Activated CD4-positive, alpha-beta memory T cell treated with anti-CD3 and anti-CD28 coated beads, Interleukin-2, amount 10 ng/mL, durations not matched to agents 7 days and 5 days (primary cell): ENCODE measurements at regions not wholly inside any gene's neighbourhood (a gene's known extent, or its start where the extent isn't known, plus 50 kb on each side); places are given as distances from the start of the nearest gene placed in this dataset.

Experiments
- CTCF ChIA-PET: fragments of 350-600 bp; sonication (Branson Sonifier 250); formaldehyde crosslinking; loops from one replicate; lab custom pipeline; 2021; ENCODE audit warnings: antibody characterized with exemption, inconsistent platforms; lab: Charles Lee
- POLR2A ChIA-PET: fragments of 350-600 bp; sonication (Branson Sonifier 250); formaldehyde crosslinking; loops from one replicate; lab custom pipeline; 2021; ENCODE audit warnings: antibody characterized with exemption; lab: Charles Lee
- DNase-seq: peaks from one replicate; pipeline ENCODE4 v3.0.0-alpha.2; 2020
- H3K27ac Mint-ChIP-seq: one replicate; pipeline ENCODE4 v1.8.0; 2021; ENCODE audit warnings: mild to moderate bottlenecking, mixed read lengths
- H3K27me3 Mint-ChIP-seq: one replicate; pipeline ENCODE4 v1.8.0; 2021; ENCODE audit warnings: mixed read lengths
- H3K36me3 Mint-ChIP-seq: one replicate; pipeline ENCODE4 v1.8.0; 2021; ENCODE audit warnings: low read depth, mixed read lengths
- H3K4me1 Mint-ChIP-seq: one replicate; pipeline ENCODE4 v1.8.0; 2021; ENCODE audit warnings: mixed read lengths
- H3K4me3 Mint-ChIP-seq: one replicate; pipeline ENCODE4 v1.8.0; 2021; ENCODE audit warnings: mild to moderate bottlenecking, mixed read lengths
- H3K9me3 Mint-ChIP-seq: one replicate; pipeline ENCODE4 v1.8.0; 2021; ENCODE audit warnings: mixed read lengths

GRCh38 chr20:10798811-10799210, 125.0 kb upstream of the JAG1 start:
- Mint-ChIP-seq H3K4me1 (no peaks in the 10 kb centered on the region), H3K27me3 (no peaks in the 10 kb centered on the region), H3K4me3 (no peak overlapping the region), H3K36me3 (no peaks in the 10 kb centered on the region), H3K9me3 (no peaks in the 10 kb centered on the region), H3K27ac (no peak overlapping the region)
- no peak for DNase-seq
- CTCF ChIA-PET, result no interaction called here
- POLR2A ChIA-PET, result no interaction called here

- no peak overlapping the region for H3K27ac Mint-ChIP-seq
- POLR2A ChIA-PET, result no interaction called here
These were observed 125.9 kb upstream of the JAG1 start for GRCh38 chr20:10799735-10800134.

GRCh38 chr20:10800288-10800687, 126.5 kb upstream of the JAG1 start:
- no peaks in the 10 kb centered on the region for H3K4me1 Mint-ChIP-seq
- H3K9me3 Mint-ChIP-seq, result no peaks in the 10 kb centered on the region
- CTCF ChIA-PET, result no interaction called here
- POLR2A ChIA-PET, result no interaction called here
- H3K4me3 Mint-ChIP-seq, result no peak overlapping the region
- H3K27ac Mint-ChIP-seq, result no peak overlapping the region
- H3K27me3 Mint-ChIP-seq, result no peaks in the 10 kb centered on the region
- no peak for DNase-seq
- H3K36me3 Mint-ChIP-seq, result no peaks in the 10 kb centered on the region

More at GRCh38 chr20:10799735-10800134, 125.9 kb upstream of the JAG1 start:
- Mint-ChIP-seq H3K27me3 (no peaks in the 10 kb centered on the region), H3K9me3 (no peaks in the 10 kb centered on the region), H3K4me1 (no peaks in the 10 kb centered on the region), H3K4me3 (no peak overlapping the region), H3K36me3 (no peaks in the 10 kb centered on the region)
- CTCF ChIA-PET, result no interaction called here
- no peak for DNase-seq

- POLR2A ChIA-PET, result no interaction called here
- Mint-ChIP-seq H3K9me3 (no peaks in the 10 kb centered on the region), H3K36me3 (no peaks in the 10 kb centered on the region), H3K27me3 (no peaks in the 10 kb centered on the region), H3K4me1 (no peaks in the 10 kb centered on the region), H3K4me3 (no peak overlapping the region), H3K27ac (no peak overlapping the region)
- CTCF ChIA-PET, result no interaction called here
- no peak for DNase-seq
These were observed 128.4 kb upstream of the JAG1 start for GRCh38 chr20:10802236-10802635.

GRCh38 chr20:10805764-10806163, 132.0 kb upstream of the JAG1 start:
- Mint-ChIP-seq H3K27ac (no peak overlapping the region), H3K4me3 (no peak overlapping the region), H3K4me1 (no peaks in the 10 kb centered on the region), H3K36me3 (no peaks in the 10 kb centered on the region), H3K9me3 (peaks cover 4% of the 10 kb centered on the region), H3K27me3 (no peaks in the 10 kb centered on the region)
- ChIA-PET CTCF (no interaction called here), POLR2A (no interaction called here)
- no peak for DNase-seq

GRCh38 chr20:10806539-10806938, 132.7 kb upstream of the JAG1 start:
- Mint-ChIP-seq H3K36me3 (no peaks in the 10 kb centered on the region), H3K4me3 (no peak overlapping the region), H3K27me3 (no peaks in the 10 kb centered on the region), H3K4me1 (no peaks in the 10 kb centered on the region), H3K27ac (no peak overlapping the region), H3K9me3 (peaks cover 4% of the 10 kb centered on the region)
- no peak for DNase-seq
- CTCF ChIA-PET, result no interaction called here
- POLR2A ChIA-PET, result no interaction called here

- POLR2A ChIA-PET, result no interaction called here
- Mint-ChIP-seq H3K4me1 (no peaks in the 10 kb centered on the region), H3K27me3 (no peaks in the 10 kb centered on the region), H3K36me3 (no peaks in the 10 kb centered on the region), H3K9me3 (peaks cover 4% of the 10 kb centered on the region), H3K27ac (no peak overlapping the region), H3K4me3 (no peak overlapping the region)
- CTCF ChIA-PET, result no interaction called here
- DNase-seq, result no peak
These were observed 133.2 kb upstream of the JAG1 start for GRCh38 chr20:10807013-10807412.

GRCh38 chr20:10812759-10813327, 139.0 kb upstream of the JAG1 start:
- H3K27me3 Mint-ChIP-seq, result no peaks in the 10 kb centered on the region
- no peak for DNase-seq
- H3K4me1 Mint-ChIP-seq, result no peaks in the 10 kb centered on the region
- ChIA-PET CTCF (no interaction called here), POLR2A (no interaction called here)
- H3K27ac Mint-ChIP-seq, result no peak overlapping the region
- no peak overlapping the region for H3K4me3 Mint-ChIP-seq
- H3K36me3 Mint-ChIP-seq, result no peaks in the 10 kb centered on the region
- peaks cover 4% of the 10 kb centered on the region for H3K9me3 Mint-ChIP-seq

GRCh38 chr20:10823585-10823984, 149.8 kb upstream of the JAG1 start:
- no peak overlapping the region for H3K4me3 Mint-ChIP-seq
- no peaks in the 10 kb centered on the region for H3K27me3 Mint-ChIP-seq
- H3K4me1 Mint-ChIP-seq, result no peaks in the 10 kb centered on the region
- POLR2A ChIA-PET, result no interaction called here
- no peak for DNase-seq
- CTCF ChIA-PET, result interaction anchor here (1.4 kb wide), 1 partner anchor 10 kb away, joined by 3 read pairs; no protein-coding TSS in a partner anchor
- no peak overlapping the region for H3K27ac Mint-ChIP-seq
- H3K9me3 Mint-ChIP-seq, result no peaks in the 10 kb centered on the region
- H3K36me3 Mint-ChIP-seq, result no peaks in the 10 kb centered on the region

- H3K27ac Mint-ChIP-seq, result no peak overlapping the region
- H3K4me1 Mint-ChIP-seq, result no peaks in the 10 kb centered on the region
- no peaks in the 10 kb centered on the region for H3K36me3 Mint-ChIP-seq
- ChIA-PET CTCF (no interaction called here), POLR2A (no interaction called here)
- no peaks in the 10 kb centered on the region for H3K27me3 Mint-ChIP-seq
- no peak for DNase-seq
- H3K9me3 Mint-ChIP-seq, result no peaks in the 10 kb centered on the region
- no peak overlapping the region for H3K4me3 Mint-ChIP-seq
These were observed 151.1 kb upstream of the JAG1 start for GRCh38 chr20:10824750-10825500.

- no peaks in the 10 kb centered on the region for H3K27me3 Mint-ChIP-seq
- CTCF ChIA-PET, result no interaction called here
These were observed 152.3 kb upstream of the JAG1 start for GRCh38 chr20:10826111-10826510.

GRCh38 chr20:10828180-10828579, 154.4 kb upstream of the JAG1 start:
- no peaks in the 10 kb centered on the region for H3K4me1 Mint-ChIP-seq
- H3K27ac Mint-ChIP-seq, result no peak overlapping the region
- H3K27me3 Mint-ChIP-seq, result no peaks in the 10 kb centered on the region
- H3K36me3 Mint-ChIP-seq, result no peaks in the 10 kb centered on the region
- no peaks in the 10 kb centered on the region for H3K9me3 Mint-ChIP-seq
- ChIA-PET CTCF (no interaction called here), POLR2A (no interaction called here)
- no peak for DNase-seq
- H3K4me3 Mint-ChIP-seq, result no peak overlapping the region

More at GRCh38 chr20:10826111-10826510, 152.3 kb upstream of the JAG1 start:
- Mint-ChIP-seq H3K4me3 (no peak overlapping the region), H3K9me3 (no peaks in the 10 kb centered on the region), H3K36me3 (no peaks in the 10 kb centered on the region), H3K27ac (no peak overlapping the region), H3K4me1 (no peaks in the 10 kb centered on the region)
- no peak for DNase-seq
- POLR2A ChIA-PET, result no interaction called here

GRCh38 chr20:10832141-10832540, 158.3 kb upstream of the JAG1 start:
- no peaks in the 10 kb centered on the region for H3K36me3 Mint-ChIP-seq
- H3K4me1 Mint-ChIP-seq, result no peaks in the 10 kb centered on the region
- no peaks in the 10 kb centered on the region for H3K27me3 Mint-ChIP-seq
- no peak for DNase-seq
- H3K9me3 Mint-ChIP-seq, result no peaks in the 10 kb centered on the region
- H3K4me3 Mint-ChIP-seq, result no peak overlapping the region
- CTCF ChIA-PET, result no interaction called here
- POLR2A ChIA-PET, result no interaction called here
- no peak overlapping the region for H3K27ac Mint-ChIP-seq

- ChIA-PET CTCF (no interaction called here), POLR2A (no interaction called here)
- Mint-ChIP-seq H3K36me3 (no peaks in the 10 kb centered on the region), H3K4me1 (no peaks in the 10 kb centered on the region), H3K27ac (no peak overlapping the region), H3K27me3 (no peaks in the 10 kb centered on the region), H3K4me3 (no peak overlapping the region), H3K9me3 (no peaks in the 10 kb centered on the region)
- no peak for DNase-seq
These were observed 164.1 kb upstream of the JAG1 start for GRCh38 chr20:10837901-10838300.
